NCI-H446 treated with DMSO at 0.1 percent for 48 hours (cell line): ENCODE measurements at regions not wholly inside any gene's neighbourhood (a gene's known extent, or its start where the extent isn't known, plus 50 kb on each side); places are given as distances from the start of the nearest gene placed in this dataset.

Experiments
- DNase-seq: peaks from one replicate; lab custom pipeline; 2025; lab: John Stamatoyannopoulos, UW

GRCh38 chr1:83027511-83027910 is 971.4 kb downstream of the TTLL7 start:
- DNase-seq = no peak

GRCh38 chr1:83026745-83027144 is 972.2 kb downstream of the TTLL7 start:
- DNase-seq = peak; percentile 4

- no peak for DNase-seq
Measured at GRCh38 chr1:83024251-83024767, 974.6 kb downstream of the TTLL7 start.

- DNase-seq = no peak
Measured at GRCh38 chr1:83023212-83023611, 975.7 kb downstream of the TTLL7 start.

- DNase-seq = no peak
Measured at GRCh38 chr1:83022206-83022605, 976.7 kb downstream of the TTLL7 start.

GRCh38 chr1:83017701-83018100 is 981.2 kb downstream of the TTLL7 start:
- DNase-seq = no peak

- no peak for DNase-seq
Measured at GRCh38 chr1:83017276-83017675, 981.7 kb downstream of the TTLL7 start.

GRCh38 chr1:83016354-83016849 is 982.5 kb downstream of the TTLL7 start:
- no peak for DNase-seq

GRCh38 chr1:83015163-83015562 is 983.8 kb downstream of the TTLL7 start:
- DNase-seq = no peak

GRCh38 chr1:83012950-83013349 is 986.0 kb downstream of the TTLL7 start:
- DNase-seq = no peak

GRCh38 chr1:83011265-83011664 is 987.7 kb downstream of the TTLL7 start:
- no peak for DNase-seq

- DNase-seq = no peak
Measured at GRCh38 chr1:83006271-83006670, 992.7 kb downstream of the TTLL7 start.

GRCh38 chr1:83000286-83000685 is 998.6 kb downstream of the TTLL7 start:
- DNase-seq = no peak

- DNase-seq = no peak
Measured at GRCh38 chr1:82995951-82996350, 1003.0 kb downstream of the TTLL7 start.

GRCh38 chr1:82994616-82995263 is 1004.2 kb downstream of the TTLL7 start:
- peak; percentile 83 for DNase-seq

GRCh38 chr1:82991569-82991968 is 1007.4 kb downstream of the TTLL7 start:
- no peak for DNase-seq

GRCh38 chr1:82979593-82980236 is 1019.2 kb downstream of the TTLL7 start:
- no peak for DNase-seq

- DNase-seq = no peak
Measured at GRCh38 chr1:82978461-82979324, 1020.2 kb downstream of the TTLL7 start.

- DNase-seq = no peak
Measured at GRCh38 chr1:82972841-82973553, 1025.9 kb downstream of the TTLL7 start.

- DNase-seq = no peak
Measured at GRCh38 chr1:82969340-82969739, 1029.6 kb downstream of the TTLL7 start.

- no peak for DNase-seq
Measured at GRCh38 chr1:82962658-82963057, 1036.3 kb downstream of the TTLL7 start.
